A549 (cell line): ENCODE measurements at regions not wholly inside any gene's neighbourhood (a gene's known extent, or its start where the extent isn't known, plus 50 kb on each side); places are given as distances from the start of the nearest gene placed in this dataset.

Source experiments
- ATAC-seq, 2 experiments: fragments of 200-7000 bp in 1 of 2; fragments of >200 bp in 1 of 2; cut with Nextera tagmentation in 1 of 2; cut with Tn5 transposase in 1 of 2; 3 replicates each; pipeline versions ENCODE4 v1.8.0 to v1.9.1; 2018 to 2020; ENCODE audit warnings: mild to moderate bottlenecking in 1 of 2, moderate library complexity in 1 of 2
- CTCF ChIA-PET: fragments of 300-600 bp; sonication (Branson Sonifier 250); formaldehyde crosslinking; extraction: SDS; loops from one replicate; lab custom pipeline; 2021; ENCODE audit warnings: antibody characterized with exemption, inconsistent platforms; lab: Yijun Ruan, JAX
- POLR2A ChIA-PET: fragments of 350-600 bp; formaldehyde crosslinking; extraction: SDS; loops from one replicate; lab custom pipeline; 2021; ENCODE audit warnings: antibody characterized with exemption, inconsistent platforms; lab: Yijun Ruan, JAX
- DNase-seq, 2 experiments: peaks; one replicate each; pipeline versions ENCODE4 v3.0.0 to v3.0.0-alpha.2; 2011 to 2016; ENCODE audit warnings: low read depth in 1 of 2, low spot score in 1 of 2
- FAIRE-seq: peaks from 2 replicates; lab custom pipeline; 2011; peaks lifted over from hg19 to GRCh38; lab: Jason Lieb, UNC
- H3K27ac ChIP-seq, 2 experiments: fragments of >200 bp; sonication (Bioruptor Twin); formaldehyde crosslinking; 3 replicates each; pipeline ENCODE4 v1.5.1; 2016 to 2017
- H3K4me1 ChIP-seq: fragments of >200 bp; sonication (Bioruptor Twin); formaldehyde crosslinking; 3 replicates; pipeline ENCODE4 v1.6.1; 2016
- H3K4me2 ChIP-seq: fragments of >200 bp; sonication (Bioruptor Twin); formaldehyde crosslinking; 3 replicates; pipeline ENCODE4 v1.6.1; 2016
- H3K4me3 ChIP-seq: fragments of >200 bp; sonication (Bioruptor Twin); formaldehyde crosslinking; 3 replicates; pipeline ENCODE4 v1.5.1; 2016
- H3K9me3 ChIP-seq: fragments of >200 bp; sonication (Bioruptor Twin); formaldehyde crosslinking; 3 replicates; pipeline ENCODE4 v1.6.1; 2016
- ATOH8 ChIP-seq: fragments of 250-450 bp; sonication (Bioruptor Pico); IDR thresholded peaks from 2 replicates; pipeline ENCODE4 v1.5.0; 2020; ENCODE audit warnings: low read depth, mild to moderate bottlenecking, moderate library complexity
- CBX2 ChIP-seq: fragments of 200-600 bp; sonication (generic); IDR thresholded peaks from 2 replicates; pipeline ENCODE4 v1.6.1; 2016; ENCODE audit warnings: low read depth, mild to moderate bottlenecking, borderline replicate concordance
- CHD2 ChIP-seq: fragments of 150-350 bp; IDR thresholded peaks from 2 replicates; pipeline ENCODE4 v1.6.1; 2014; ENCODE audit warnings: low read length; ENCODE audit not compliant: partially characterized antibody
- E2F6 ChIP-seq: IDR thresholded peaks from 2 replicates; pipeline ENCODE4 v1.6.1; 2012; ENCODE audit warnings: low read depth, borderline replicate concordance
- EHF ChIP-seq: fragments of 250-450 bp; sonication (Bioruptor Pico); IDR thresholded peaks from 2 replicates; pipeline ENCODE4 v1.5.0; 2020; ENCODE audit warnings: mild to moderate bottlenecking
- EHMT2 ChIP-seq: fragments of 200-600 bp; sonication (generic); IDR thresholded peaks from 2 replicates; pipeline ENCODE4 v1.6.1; 2016; ENCODE audit warnings: antibody characterized with exemption, low read depth, mild to moderate bottlenecking, moderate library complexity
- HDAC2 ChIP-seq: fragments of 200-600 bp; sonication (generic); IDR thresholded peaks from 2 replicates; pipeline ENCODE4 v1.6.1; 2016
- HEYL ChIP-seq: fragments of 250-450 bp; sonication (Bioruptor Pico); IDR thresholded peaks from 2 replicates; pipeline ENCODE4 v1.8.0; 2021; ENCODE audit warnings: mild to moderate bottlenecking, moderate library complexity
- JUN ChIP-seq, 2 experiments: fragments of >200 bp; sonication (Bioruptor Twin); formaldehyde crosslinking; IDR thresholded peaks; 2 replicates in 1 of 2; 3 replicates in 1 of 2; pipeline ENCODE4 v1.6.1; 2016 to 2017
- KDM1A ChIP-seq: fragments of 200-600 bp; sonication (generic); IDR thresholded peaks from 2 replicates; pipeline ENCODE4 v1.6.1; 2016; ENCODE audit warnings: low read depth, mild to moderate bottlenecking
- MAFK ChIP-seq: fragments of 450-650 bp; IDR thresholded peaks from 2 replicates; pipeline ENCODE4 v1.6.1; 2014; ENCODE audit not compliant: partially characterized antibody
- MAZ ChIP-seq: fragments of 150-350 bp; IDR thresholded peaks from 2 replicates; pipeline ENCODE4 v1.6.1; 2014; ENCODE audit warnings: antibody characterized with exemption, low read depth, low read length, borderline replicate concordance
- PBX3 ChIP-seq: IDR thresholded peaks from 2 replicates; pipeline ENCODE4 v1.6.1; 2012
- RAD21 ChIP-seq, 2 experiments: fragments of >200 bp in 1 of 2; sonication (Bioruptor Twin) in 1 of 2; formaldehyde crosslinking in 1 of 2; IDR thresholded peaks in 1 of 2; conservative IDR thresholded peaks in 1 of 2; 2 replicates in 1 of 2; 3 replicates in 1 of 2; pipeline ENCODE4 v1.6.1; 2012 to 2018; ENCODE audit warnings: inconsistent platforms in 1 of 2
- REST ChIP-seq: fragments of 200-600 bp; sonication (generic); IDR thresholded peaks from 2 replicates; pipeline ENCODE4 v1.6.1; 2016; ENCODE audit warnings: antibody characterized with exemption, mild to moderate bottlenecking, moderate library complexity
- WGBS: methylation state at CpG from one replicate; pipeline ENCODE4 v1.1.6; 2017; ENCODE audit errors: missing lambda C conversion rate; 5-methylcytosine and 5-hydroxymethylcytosine counted together

GRCh38 chrX:39008549-39008948 is 207.3 kb downstream of the MID1IP1 start (continued):
- TF ChIP-seq REST = no peak

- Histone ChIP-seq H3K4me2 (no peak overlapping the region), H3K9me3 (no peaks in the 10 kb centered on the region), H3K27ac (no peak overlapping the region), H3K4me1 (no peaks in the 10 kb centered on the region), H3K4me3 (no peak overlapping the region)
- no peak for ATAC-seq
- no peak for FAIRE-seq
- ChIA-PET POLR2A (no interaction called here), CTCF (no interaction called here)
- TF ChIP-seq HEYL (CRISPR knock-in tag) = no peak
- no peak for TF ChIP-seq HDAC2
- TF ChIP-seq PBX3 = no peak
- no peak for TF ChIP-seq CBX2
- TF ChIP-seq MAFK = no peak
- TF ChIP-seq EHF = no peak
- TF ChIP-seq EHMT2 = no peak
- no peak for TF ChIP-seq KDM1A
- no peak for TF ChIP-seq MAZ
- no peak for TF ChIP-seq E2F6
- no peak for TF ChIP-seq RAD21 (conservative IDR thresholded peaks at IDR 0.05 in 1 of 2, IDR thresholded peaks at IDR 0.05 in 1 of 2)
- no peak for TF ChIP-seq CHD2
- TF ChIP-seq, all 56 proteins: peak for 0
- WGBS = 28% methylated on average over 9 of the region's 10 CpGs
- no peak for DNase-seq
Measured at GRCh38 chrX:39011454-39012221, 210.4 kb downstream of the MID1IP1 start.

- Histone ChIP-seq H3K4me1 (no peaks in the 10 kb centered on the region), H3K9me3 (no peaks in the 10 kb centered on the region), H3K4me3 (no peak overlapping the region), H3K27ac (no peak overlapping the region), H3K4me2 (no peak overlapping the region)
- POLR2A ChIA-PET = no interaction called here
- WGBS = 16% methylated on average over 4 of the region's 4 CpGs
- FAIRE-seq = no peak
- TF ChIP-seq RAD21 (conservative IDR thresholded peaks at IDR 0.05 in 1 of 2, IDR thresholded peaks at IDR 0.05 in 1 of 2) (no peak), ATOH8 (CRISPR knock-in tag) (no peak), JUN (IDR thresholded peaks at IDR 0.05) (no peak)
- CTCF ChIA-PET = no interaction called here
- no peak for DNase-seq
- ATAC-seq = no peak
Measured at GRCh38 chrX:39012621-39013111, 211.4 kb downstream of the MID1IP1 start.
